ENCODE measurements at regions not wholly inside any gene's neighbourhood (a gene's known extent, or its start where the extent isn't known, plus 50 kb on each side); places are given as distances from the start of the nearest gene placed in this dataset.

DNA sequence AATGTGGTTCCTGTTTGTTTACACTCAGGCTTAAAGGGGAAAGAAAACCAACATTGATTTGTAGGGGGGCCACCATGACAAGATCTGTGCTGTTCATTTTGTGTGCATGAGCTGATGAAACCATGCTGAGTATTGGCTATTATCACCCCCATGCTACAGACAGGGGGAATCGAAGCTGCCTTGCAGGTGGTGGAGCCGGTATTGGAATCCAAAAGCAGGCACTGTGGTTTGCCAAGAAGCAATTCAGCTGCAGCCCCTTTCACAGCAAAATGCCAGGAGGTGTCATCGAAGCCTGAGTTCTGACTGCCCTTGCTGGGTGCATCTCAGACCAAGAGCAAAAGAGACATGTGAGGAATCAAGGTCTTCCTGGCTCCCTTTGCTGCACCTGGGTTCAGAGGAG is 221.9 kb downstream of the UXS1 start:
- TF ChIP-seq, protein P1, sequence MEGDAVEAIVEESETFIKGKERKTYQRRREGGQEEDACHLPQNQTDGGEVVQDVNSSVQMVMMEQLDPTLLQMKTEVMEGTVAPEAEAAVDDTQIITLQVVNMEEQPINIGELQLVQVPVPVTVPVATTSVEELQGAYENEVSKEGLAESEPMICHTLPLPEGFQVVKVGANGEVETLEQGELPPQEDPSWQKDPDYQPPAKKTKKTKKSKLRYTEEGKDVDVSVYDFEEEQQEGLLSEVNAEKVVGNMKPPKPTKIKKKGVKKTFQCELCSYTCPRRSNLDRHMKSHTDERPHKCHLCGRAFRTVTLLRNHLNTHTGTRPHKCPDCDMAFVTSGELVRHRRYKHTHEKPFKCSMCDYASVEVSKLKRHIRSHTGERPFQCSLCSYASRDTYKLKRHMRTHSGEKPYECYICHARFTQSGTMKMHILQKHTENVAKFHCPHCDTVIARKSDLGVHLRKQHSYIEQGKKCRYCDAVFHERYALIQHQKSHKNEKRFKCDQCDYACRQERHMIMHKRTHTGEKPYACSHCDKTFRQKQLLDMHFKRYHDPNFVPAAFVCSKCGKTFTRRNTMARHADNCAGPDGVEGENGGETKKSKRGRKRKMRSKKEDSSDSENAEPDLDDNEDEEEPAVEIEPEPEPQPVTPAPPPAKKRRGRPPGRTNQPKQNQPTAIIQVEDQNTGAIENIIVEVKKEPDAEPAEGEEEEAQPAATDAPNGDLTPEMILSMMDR (IDR thresholded peaks at IDR 0.05; ENCODE audit: control extremely low read depth in 1 of 3, insufficient read depth in 1 of 3, low read depth in 1 of 3, low read length in 3 of 3): no peak
- TF ChIP-seq POLR2A (IDR thresholded peaks at IDR 0.05; ENCODE audit: control extremely low read depth in 1 of 2, low read depth in 2 of 2, low read length in 2 of 2) (no peak), TCF12 (IDR thresholded peaks at IDR 0.05; ENCODE audit: low read depth, low read length) (no peak), CHD2 (IDR thresholded peaks at IDR 0.05; ENCODE audit: low read length) (no peak), CBX5 (IDR thresholded peaks at IDR 0.05; ENCODE audit: low read depth, low read length) (no peak), RFX5 (IDR thresholded peaks at IDR 0.05; ENCODE audit: borderline replicate concordance, low read depth, low read length) (no peak), TAF1 (IDR thresholded peaks at IDR 0.05; ENCODE audit: low read depth, low read length) (no peak), SIN3A (conservative IDR thresholded peaks at IDR 0.05 in 1 of 2, IDR thresholded peaks at IDR 0.05 in 1 of 2; ENCODE audit: low read depth in 1 of 2, low read length in 2 of 2) (no peak), EZH2 (IDR thresholded peaks at IDR 0.05; ENCODE audit: low read depth, low read length, severe bottlenecking) (no peak), SP2 (IDR thresholded peaks at IDR 0.05; ENCODE audit: low read length) (no peak), SIRT6 (IDR thresholded peaks at IDR 0.05; ENCODE audit: low read length) (no peak), CEBPB (IDR thresholded peaks at IDR 0.05; ENCODE audit: low read depth, low read length) (no peak), POLR2AphosphoS5 (IDR thresholded peaks at IDR 0.05; ENCODE audit: low read depth, low read length) (no peak)

Data from H1 (cell line).